C4-2B (cell line): ENCODE measurements at regions not wholly inside any gene's neighbourhood (a gene's known extent, or its start where the extent isn't known, plus 50 kb on each side); places are given as distances from the start of the nearest gene placed in this dataset.

Source experiments
- H3K27ac ChIP-seq: fragments of 450-650 bp; 2 replicates; pipeline ENCODE4 v1.5.1; 2017
- ZFX ChIP-seq: fragments of 450-650 bp; IDR thresholded peaks from 2 replicates; pipeline ENCODE4 v1.6.1; 2017
- TF ChIP-seq, protein P1 (sequence below): fragments of 450-650 bp; conservative IDR thresholded peaks from 2 replicates; pipeline ENCODE4 v1.5.1; 2017; ENCODE audit warnings: mild to moderate bottlenecking

DNA sequence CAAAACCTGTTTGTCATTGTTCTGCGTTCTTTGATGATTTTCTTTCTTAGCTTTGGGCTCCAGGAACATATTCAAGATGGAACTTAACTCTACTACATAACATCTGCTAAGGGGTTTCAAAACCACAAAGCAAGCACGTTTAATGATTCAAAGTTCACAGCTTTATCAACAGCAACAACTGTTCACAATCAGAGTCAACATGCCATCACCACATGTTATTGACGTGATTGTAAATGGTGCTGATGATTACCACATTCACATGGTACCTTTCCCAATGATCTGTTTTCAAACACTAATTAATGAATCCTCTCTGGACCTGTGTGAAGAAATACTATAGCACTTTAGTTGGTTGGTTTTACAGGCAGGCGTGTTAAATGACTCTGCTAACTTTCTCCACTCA is 180.6 kb upstream of the CEP162 start:
- no peak overlapping the region for H3K27ac ChIP-seq
- TF ChIP-seq, protein P1, sequence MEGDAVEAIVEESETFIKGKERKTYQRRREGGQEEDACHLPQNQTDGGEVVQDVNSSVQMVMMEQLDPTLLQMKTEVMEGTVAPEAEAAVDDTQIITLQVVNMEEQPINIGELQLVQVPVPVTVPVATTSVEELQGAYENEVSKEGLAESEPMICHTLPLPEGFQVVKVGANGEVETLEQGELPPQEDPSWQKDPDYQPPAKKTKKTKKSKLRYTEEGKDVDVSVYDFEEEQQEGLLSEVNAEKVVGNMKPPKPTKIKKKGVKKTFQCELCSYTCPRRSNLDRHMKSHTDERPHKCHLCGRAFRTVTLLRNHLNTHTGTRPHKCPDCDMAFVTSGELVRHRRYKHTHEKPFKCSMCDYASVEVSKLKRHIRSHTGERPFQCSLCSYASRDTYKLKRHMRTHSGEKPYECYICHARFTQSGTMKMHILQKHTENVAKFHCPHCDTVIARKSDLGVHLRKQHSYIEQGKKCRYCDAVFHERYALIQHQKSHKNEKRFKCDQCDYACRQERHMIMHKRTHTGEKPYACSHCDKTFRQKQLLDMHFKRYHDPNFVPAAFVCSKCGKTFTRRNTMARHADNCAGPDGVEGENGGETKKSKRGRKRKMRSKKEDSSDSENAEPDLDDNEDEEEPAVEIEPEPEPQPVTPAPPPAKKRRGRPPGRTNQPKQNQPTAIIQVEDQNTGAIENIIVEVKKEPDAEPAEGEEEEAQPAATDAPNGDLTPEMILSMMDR = no peak
- no peak for TF ChIP-seq ZFX

DNA sequence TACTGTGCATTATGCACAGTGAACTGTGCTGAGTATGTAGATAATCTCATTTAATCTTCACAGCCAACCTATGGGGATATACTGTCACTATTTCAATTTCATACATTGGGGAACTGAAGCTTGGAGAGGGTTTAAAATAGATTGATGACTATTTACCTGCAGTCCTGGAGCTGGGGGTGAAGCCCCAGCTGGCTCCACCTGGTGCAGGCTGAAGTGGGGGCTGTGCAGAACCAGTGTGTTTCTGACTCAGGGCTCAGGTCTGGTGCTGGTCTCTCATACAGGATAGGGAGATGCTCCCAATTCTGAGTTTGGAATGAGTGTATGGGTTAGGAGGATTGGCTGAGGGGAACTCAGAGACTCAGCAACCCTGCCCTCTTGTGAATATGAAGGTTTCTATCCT is 176.1 kb upstream of the CEP162 start:
- TF ChIP-seq ZFX = no peak
- TF ChIP-seq, protein P1 = no peak

GRCh38 chr6:84399003-84399402 is 171.6 kb upstream of the CEP162 start:
- TF ChIP-seq ZFX = no peak
- TF ChIP-seq, protein P1 = no peak
- H3K27ac ChIP-seq = no peak overlapping the region

More for the DNA sequence above, 176.1 kb upstream of the CEP162 start:
- H3K27ac ChIP-seq = no peak overlapping the region

DNA sequence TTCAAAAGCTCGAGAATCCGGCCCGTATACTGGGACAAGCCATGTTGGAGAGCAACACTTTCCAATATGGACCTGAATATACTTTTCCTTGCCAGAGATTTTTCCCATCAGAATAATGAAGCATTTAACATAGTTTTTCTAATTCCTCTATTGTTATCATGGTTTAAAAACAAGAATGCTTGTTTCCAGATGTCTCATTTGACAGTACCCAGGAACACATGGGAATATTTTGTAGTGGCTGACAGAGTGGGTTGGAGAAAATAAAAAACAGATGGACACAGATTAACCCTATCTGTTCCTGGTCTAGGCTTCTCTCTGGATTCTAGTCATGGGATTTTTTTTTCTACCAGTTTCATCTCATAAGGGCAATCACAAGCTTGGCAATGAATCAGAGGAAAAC is 164.8 kb upstream of the CEP162 start:
- H3K27ac ChIP-seq = no peak overlapping the region
- no peak for TF ChIP-seq ZFX
- TF ChIP-seq, protein P1 = no peak

- H3K27ac ChIP-seq = no peak overlapping the region
- TF ChIP-seq, protein P1 = no peak
- TF ChIP-seq ZFX = no peak
These were observed 163.4 kb upstream of the CEP162 start for GRCh38 chr6:84390851-84391250.

- H3K27ac ChIP-seq = no peak overlapping the region
- TF ChIP-seq, protein P1 = no peak
These were observed 162.9 kb upstream of the CEP162 start for GRCh38 chr6:84390334-84390733.

GRCh38 chr6:84379142-84379541 is 151.7 kb upstream of the CEP162 start:
- TF ChIP-seq, protein P1 = no peak
- TF ChIP-seq ZFX = no peak
- H3K27ac ChIP-seq = no peak overlapping the region
